ENCODE measurements at regions not wholly inside any gene's neighbourhood (a gene's known extent, or its start where the extent isn't known, plus 50 kb on each side); places are given as distances from the start of the nearest gene placed in this dataset.

GRCh38 chr11:128304666-128305485, 282.5 kb downstream of the ETS1 start:
- no peaks in the 10 kb centered on the region for H3K36me3 ChIP-seq (ENCODE audit: insufficient read depth, insufficient read length, low read length)
- no peaks in the 10 kb centered on the region for H3K9me3 ChIP-seq (ENCODE audit: insufficient read depth, low read length)
- DNase-seq (ENCODE audit: low read depth, low spot score), result no peak
- no peaks in the 10 kb centered on the region for H3K27me3 ChIP-seq (ENCODE audit: insufficient read depth, insufficient read length)
- TF ChIP-seq SUZ12 (IDR thresholded peaks at IDR 0.05; ENCODE audit: extremely low read depth, insufficient read depth, insufficient read length) (no peak), ZNF274 (IDR thresholded peaks at IDR 0.05; ENCODE audit: low read depth, low read length) (no peak), YY1 (IDR thresholded peaks at IDR 0.05; ENCODE audit: insufficient read depth, insufficient read length) (no peak)
- no peaks in the 10 kb centered on the region for H3K4me1 ChIP-seq (ENCODE audit: insufficient read depth, insufficient read length)
- no peak overlapping the region for H3K4me3 ChIP-seq (ENCODE audit: insufficient read length, low read depth)
- H3K9ac ChIP-seq (ENCODE audit: insufficient read length, low read depth), result no peak overlapping the region

DNA sequence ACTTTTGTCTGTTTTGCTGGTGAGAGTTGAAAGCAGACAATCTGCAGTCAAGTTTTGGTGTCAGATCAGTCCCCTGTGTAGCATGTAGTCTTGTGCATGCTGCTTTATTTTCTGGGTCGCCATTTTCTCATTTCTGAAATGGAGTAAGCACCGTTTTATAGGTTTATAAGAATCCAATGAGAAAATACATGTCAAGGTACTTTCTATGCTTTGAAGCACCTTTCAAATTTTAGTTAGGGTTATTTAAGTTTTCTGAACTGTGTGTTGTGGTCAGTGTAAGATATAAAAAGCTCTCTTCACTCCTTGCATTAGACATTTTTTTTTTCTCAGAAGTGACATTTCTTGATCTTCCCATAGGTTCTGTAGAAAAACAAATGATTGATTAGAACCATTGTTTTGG, 283.2 kb downstream of the ETS1 start:
- no peaks in the 10 kb centered on the region for H3K27me3 ChIP-seq (ENCODE audit: insufficient read depth, insufficient read length)
- no peak overlapping the region for H3K9ac ChIP-seq (ENCODE audit: insufficient read length, low read depth)
- H3K4me3 ChIP-seq (ENCODE audit: insufficient read length, low read depth), result no peak overlapping the region
- TF ChIP-seq YY1 (IDR thresholded peaks at IDR 0.05; ENCODE audit: insufficient read depth, insufficient read length) (no peak), ZNF274 (IDR thresholded peaks at IDR 0.05; ENCODE audit: low read depth, low read length) (no peak), SUZ12 (IDR thresholded peaks at IDR 0.05; ENCODE audit: extremely low read depth, insufficient read depth, insufficient read length) (no peak)
- DNase-seq (ENCODE audit: low read depth, low spot score), result no peak
- no peaks in the 10 kb centered on the region for H3K9me3 ChIP-seq (ENCODE audit: insufficient read depth, low read length)
- H3K4me1 ChIP-seq (ENCODE audit: insufficient read depth, insufficient read length), result no peaks in the 10 kb centered on the region
- H3K36me3 ChIP-seq (ENCODE audit: insufficient read depth, insufficient read length, low read length), result no peaks in the 10 kb centered on the region

DNA sequence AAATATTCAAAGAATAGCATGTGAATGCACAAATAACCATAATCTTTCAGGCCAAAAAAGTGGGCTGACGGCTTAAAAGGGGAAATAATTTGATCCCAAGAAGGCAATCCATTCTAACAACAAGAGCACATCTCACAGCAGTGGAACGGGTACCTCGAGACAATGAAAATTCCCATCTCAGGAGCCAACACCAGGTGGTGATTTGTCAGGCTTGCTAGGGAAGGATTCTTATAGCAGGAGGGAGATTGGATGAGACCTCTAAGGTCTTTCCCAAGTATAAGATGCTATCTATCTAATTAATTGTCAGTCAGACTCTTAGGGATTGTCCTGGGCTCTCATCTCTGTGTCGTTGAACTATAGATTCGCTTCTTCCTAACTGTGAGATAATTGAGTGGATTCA, 284.0 kb downstream of the ETS1 start:
- Histone ChIP-seq H3K4me1 (ENCODE audit: insufficient read depth, insufficient read length) (no peaks in the 10 kb centered on the region), H3K9ac (ENCODE audit: insufficient read length, low read depth) (no peak overlapping the region), H3K36me3 (ENCODE audit: insufficient read depth, insufficient read length, low read length) (no peaks in the 10 kb centered on the region), H3K9me3 (ENCODE audit: insufficient read depth, low read length) (no peaks in the 10 kb centered on the region), H3K4me3 (ENCODE audit: insufficient read length, low read depth) (no peak overlapping the region), H3K27me3 (ENCODE audit: insufficient read depth, insufficient read length) (no peaks in the 10 kb centered on the region)
- TF ChIP-seq ZNF274 (IDR thresholded peaks at IDR 0.05; ENCODE audit: low read depth, low read length) (no peak), YY1 (IDR thresholded peaks at IDR 0.05; ENCODE audit: insufficient read depth, insufficient read length) (no peak), SUZ12 (IDR thresholded peaks at IDR 0.05; ENCODE audit: extremely low read depth, insufficient read depth, insufficient read length) (no peak)
- no peak for DNase-seq (ENCODE audit: low read depth, low spot score)

DNA sequence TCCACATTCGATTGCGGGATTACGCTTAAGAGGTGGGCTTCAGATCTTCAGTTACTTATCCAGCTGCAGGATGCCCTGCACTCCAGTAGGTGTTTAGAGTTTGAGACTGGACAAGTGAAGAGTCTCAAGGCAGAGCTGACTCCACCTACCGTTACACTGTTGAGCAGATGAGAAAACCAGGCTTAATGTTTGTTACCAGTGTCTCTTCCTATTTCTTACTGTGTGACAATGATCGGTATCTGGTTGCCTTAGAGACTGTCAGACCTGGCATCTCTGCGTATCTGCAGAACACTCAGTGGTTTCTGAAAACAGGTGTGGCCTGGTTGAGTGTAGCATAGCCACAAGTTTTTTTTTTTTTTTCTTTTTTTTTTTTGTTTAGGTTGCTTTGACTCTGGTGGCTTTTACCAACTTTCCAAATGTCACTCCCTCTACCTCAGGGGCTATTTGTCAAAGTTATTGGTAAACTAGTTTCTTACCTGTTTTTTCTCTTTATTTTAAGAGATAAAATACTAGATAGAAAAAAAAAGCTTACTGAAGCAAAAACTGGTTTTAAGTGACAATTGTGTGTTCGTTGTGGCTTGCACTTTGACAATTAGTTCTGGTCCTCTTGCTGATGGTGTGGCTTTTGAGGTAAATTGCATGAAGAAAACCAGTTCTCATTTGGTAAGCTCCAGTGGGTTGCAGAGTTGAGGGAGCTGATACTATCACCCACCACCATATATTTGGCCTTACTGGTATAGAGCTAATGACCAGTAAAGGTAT, 284.8 kb downstream of the ETS1 start:
- H3K4me1 ChIP-seq (ENCODE audit: insufficient read depth, insufficient read length), result no peaks in the 10 kb centered on the region
- H3K36me3 ChIP-seq (ENCODE audit: insufficient read depth, insufficient read length, low read length), result no peaks in the 10 kb centered on the region
- no peak for DNase-seq (ENCODE audit: low read depth, low spot score)
- no peaks in the 10 kb centered on the region for H3K9me3 ChIP-seq (ENCODE audit: insufficient read depth, low read length)
- no peak overlapping the region for H3K4me3 ChIP-seq (ENCODE audit: insufficient read length, low read depth)
- no peak for TF ChIP-seq ZNF274 (IDR thresholded peaks at IDR 0.05; ENCODE audit: low read depth, low read length)
- TF ChIP-seq YY1 (IDR thresholded peaks at IDR 0.05; ENCODE audit: insufficient read depth, insufficient read length), result no peak
- TF ChIP-seq SUZ12 (IDR thresholded peaks at IDR 0.05; ENCODE audit: extremely low read depth, insufficient read depth, insufficient read length), result no peak
- no peaks in the 10 kb centered on the region for H3K27me3 ChIP-seq (ENCODE audit: insufficient read depth, insufficient read length)
- no peak overlapping the region for H3K9ac ChIP-seq (ENCODE audit: insufficient read length, low read depth)

- H3K9ac ChIP-seq (ENCODE audit: insufficient read length, low read depth), result no peak overlapping the region
- no peak overlapping the region for H3K4me3 ChIP-seq (ENCODE audit: insufficient read length, low read depth)
- no peaks in the 10 kb centered on the region for H3K9me3 ChIP-seq (ENCODE audit: insufficient read depth, low read length)
- no peaks in the 10 kb centered on the region for H3K36me3 ChIP-seq (ENCODE audit: insufficient read depth, insufficient read length, low read length)
- TF ChIP-seq ZNF274 (IDR thresholded peaks at IDR 0.05; ENCODE audit: low read depth, low read length), result no peak
- TF ChIP-seq YY1 (IDR thresholded peaks at IDR 0.05; ENCODE audit: insufficient read depth, insufficient read length), result no peak
- no peak for TF ChIP-seq SUZ12 (IDR thresholded peaks at IDR 0.05; ENCODE audit: extremely low read depth, insufficient read depth, insufficient read length)
- no peaks in the 10 kb centered on the region for H3K4me1 ChIP-seq (ENCODE audit: insufficient read depth, insufficient read length)
- DNase-seq (ENCODE audit: low read depth, low spot score), result no peak
- no peaks in the 10 kb centered on the region for H3K27me3 ChIP-seq (ENCODE audit: insufficient read depth, insufficient read length)
Observed at GRCh38 chr11:128301756-128302155, 285.6 kb downstream of the ETS1 start.

- Histone ChIP-seq H3K9me3 (ENCODE audit: insufficient read depth, low read length) (no peaks in the 10 kb centered on the region), H3K4me3 (ENCODE audit: insufficient read length, low read depth) (no peak overlapping the region), H3K9ac (ENCODE audit: insufficient read length, low read depth) (no peak overlapping the region)
Observed at GRCh38 chr11:128300785-128301184, 286.6 kb downstream of the ETS1 start.

GRCh38 chr11:128299132-128299726, 288.1 kb downstream of the ETS1 start:
- TF ChIP-seq SUZ12 (IDR thresholded peaks at IDR 0.05; ENCODE audit: extremely low read depth, insufficient read depth, insufficient read length) (no peak), YY1 (IDR thresholded peaks at IDR 0.05; ENCODE audit: insufficient read depth, insufficient read length) (no peak), ZNF274 (IDR thresholded peaks at IDR 0.05; ENCODE audit: low read depth, low read length) (no peak)
- DNase-seq (ENCODE audit: low read depth, low spot score), result no peak
- Histone ChIP-seq H3K36me3 (ENCODE audit: insufficient read depth, insufficient read length, low read length) (no peaks in the 10 kb centered on the region), H3K4me1 (ENCODE audit: insufficient read depth, insufficient read length) (no peaks in the 10 kb centered on the region), H3K9me3 (ENCODE audit: insufficient read depth, low read length) (no peaks in the 10 kb centered on the region), H3K27me3 (ENCODE audit: insufficient read depth, insufficient read length) (no peaks in the 10 kb centered on the region), H3K9ac (ENCODE audit: insufficient read length, low read depth) (no peak overlapping the region), H3K4me3 (ENCODE audit: insufficient read length, low read depth) (no peak overlapping the region)

More at GRCh38 chr11:128300785-128301184, 286.6 kb downstream of the ETS1 start:
- Histone ChIP-seq H3K4me1 (ENCODE audit: insufficient read depth, insufficient read length) (no peaks in the 10 kb centered on the region), H3K27me3 (ENCODE audit: insufficient read depth, insufficient read length) (no peaks in the 10 kb centered on the region), H3K36me3 (ENCODE audit: insufficient read depth, insufficient read length, low read length) (no peaks in the 10 kb centered on the region)
- DNase-seq (ENCODE audit: low read depth, low spot score), result no peak
- no peak for TF ChIP-seq SUZ12 (IDR thresholded peaks at IDR 0.05; ENCODE audit: extremely low read depth, insufficient read depth, insufficient read length)
- TF ChIP-seq ZNF274 (IDR thresholded peaks at IDR 0.05; ENCODE audit: low read depth, low read length), result no peak
- TF ChIP-seq YY1 (IDR thresholded peaks at IDR 0.05; ENCODE audit: insufficient read depth, insufficient read length), result no peak
